Inflammatory macrophage treated with lipopolysaccharide for 4 hours (primary cell): ENCODE measurements at regions not wholly inside any gene's neighbourhood (a gene's known extent, or its start where the extent isn't known, plus 50 kb on each side); places are given as distances from the start of the nearest gene placed in this dataset.
"Not testable (repeated sequence)": the region's sequence is repeated elsewhere in the genome, so short reads cannot be mapped to it uniquely, and the experiment has no call there.

ENCODE experiments used
- DNase-seq: peaks from one replicate; pipeline ENCODE4 v3.0.0-alpha.2; 2020

DNA sequence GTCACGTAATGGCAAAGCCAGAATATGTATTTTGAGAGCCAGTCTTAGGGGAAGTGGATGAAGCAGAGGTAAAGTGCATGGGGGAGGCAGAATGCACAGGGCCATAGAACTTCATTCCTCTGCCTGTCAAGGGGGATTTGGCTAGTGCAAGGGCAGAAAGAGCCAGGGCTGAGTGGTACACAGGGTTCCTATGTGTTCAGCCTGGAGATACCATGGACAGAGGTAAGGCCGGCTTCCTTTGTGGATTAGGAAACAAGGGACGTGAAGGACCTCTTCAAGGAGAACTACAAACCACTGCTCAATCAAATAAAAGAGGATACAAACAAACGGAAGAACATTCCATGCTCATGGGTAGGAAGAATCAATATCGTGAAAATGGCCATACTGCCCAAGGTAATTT is 241.1 kb upstream of the ELAVL2 start:
- not testable (repeated sequence) for DNase-seq

DNA sequence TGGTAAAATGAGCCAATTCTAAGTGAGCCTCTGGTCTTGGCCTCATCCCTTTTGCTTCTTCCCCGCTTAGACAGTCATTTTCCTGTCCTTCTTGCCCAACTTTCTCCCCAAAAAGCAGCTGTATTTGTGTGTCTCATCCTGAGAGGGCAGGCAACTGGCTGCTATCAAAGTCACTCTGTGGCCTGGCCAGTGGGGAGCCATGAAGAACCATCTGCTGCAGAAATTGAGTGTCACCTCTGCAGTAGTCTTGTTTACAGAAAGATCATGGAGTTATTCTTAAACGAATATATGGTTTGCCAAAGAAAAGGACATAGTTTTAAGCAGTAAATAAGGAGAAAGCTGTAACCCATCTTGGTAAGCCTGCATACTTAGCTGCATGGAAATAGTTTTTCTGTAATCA is 233.6 kb upstream of the ELAVL2 start:
- DNase-seq: no peak

DNA sequence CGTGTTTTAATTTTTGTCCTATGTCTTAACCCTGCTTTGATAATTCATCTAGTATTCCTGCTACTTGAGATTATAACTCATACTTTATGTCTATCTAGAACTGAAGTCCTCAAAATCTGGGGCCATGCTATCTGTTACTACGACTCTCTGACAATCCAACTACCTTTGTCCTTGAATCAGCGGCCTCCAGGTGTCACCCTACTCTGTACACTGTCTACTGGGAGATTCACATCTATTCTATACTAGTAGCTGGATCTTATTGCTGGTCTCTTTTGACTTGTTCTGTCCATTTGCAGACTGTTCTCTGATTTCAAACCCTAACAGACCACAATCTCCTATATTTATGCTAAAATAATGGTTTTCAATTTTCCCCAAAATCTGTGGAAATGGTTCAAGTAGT is 225.5 kb upstream of the ELAVL2 start:
- no peak for DNase-seq

DNA sequence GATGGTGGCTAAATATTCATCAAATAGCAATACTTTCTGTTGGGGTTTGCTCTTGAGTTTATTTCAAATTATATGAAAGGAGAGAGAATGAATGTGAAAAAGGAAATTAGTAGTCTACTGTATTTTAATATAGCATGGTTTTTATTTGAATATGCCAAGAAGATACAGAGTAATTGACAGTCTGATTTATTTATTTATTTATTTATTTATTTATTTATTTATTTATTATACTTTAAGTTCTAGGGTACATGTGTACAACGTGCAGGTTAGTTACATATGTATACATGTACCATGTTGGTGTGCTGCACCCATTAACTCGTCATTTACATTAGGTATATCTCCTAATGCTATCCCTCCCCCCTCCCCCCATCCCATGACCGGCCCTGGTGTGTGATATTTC is 224.2 kb upstream of the ELAVL2 start:
- not testable (repeated sequence) for DNase-seq

DNA sequence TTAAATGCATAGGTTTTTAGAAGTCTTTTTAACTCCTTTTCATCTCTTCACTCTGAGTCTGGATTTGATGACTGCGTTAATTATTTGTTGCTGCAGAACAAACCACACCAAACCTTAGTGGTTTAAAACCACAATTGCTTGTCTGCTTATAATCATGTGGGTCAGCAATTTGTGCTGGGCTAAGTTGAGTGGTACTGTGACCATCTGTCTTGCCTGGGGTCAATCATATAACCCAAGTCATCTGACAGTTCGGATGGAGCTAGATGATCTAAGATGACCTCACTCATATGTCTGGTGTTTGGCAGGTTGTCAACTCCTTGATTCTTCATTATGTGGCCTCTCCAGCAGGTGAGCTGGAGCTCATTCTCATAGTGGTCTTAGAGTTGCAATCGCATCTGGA is 219.1 kb upstream of the ELAVL2 start:
- DNase-seq: no peak

DNA sequence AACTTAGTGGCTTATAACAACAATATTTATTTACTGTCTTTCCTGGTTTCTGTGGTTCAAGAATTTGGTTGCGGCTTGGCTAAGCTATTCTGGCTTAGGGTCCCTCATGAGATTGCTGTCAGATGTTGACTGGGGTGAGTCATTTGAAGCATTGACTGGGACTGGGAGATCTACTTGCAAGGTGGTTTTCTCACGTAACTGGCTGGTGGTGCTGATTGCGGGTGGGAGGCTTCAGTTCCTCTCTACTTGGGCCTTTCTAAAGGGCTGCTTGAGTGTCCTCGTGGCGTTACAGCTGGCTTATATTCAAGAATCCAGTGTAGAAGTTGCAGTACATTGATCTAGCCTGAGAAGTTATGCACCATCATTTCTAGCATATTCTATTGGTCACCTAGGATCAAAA is 218.5 kb upstream of the ELAVL2 start:
- no peak for DNase-seq

DNA sequence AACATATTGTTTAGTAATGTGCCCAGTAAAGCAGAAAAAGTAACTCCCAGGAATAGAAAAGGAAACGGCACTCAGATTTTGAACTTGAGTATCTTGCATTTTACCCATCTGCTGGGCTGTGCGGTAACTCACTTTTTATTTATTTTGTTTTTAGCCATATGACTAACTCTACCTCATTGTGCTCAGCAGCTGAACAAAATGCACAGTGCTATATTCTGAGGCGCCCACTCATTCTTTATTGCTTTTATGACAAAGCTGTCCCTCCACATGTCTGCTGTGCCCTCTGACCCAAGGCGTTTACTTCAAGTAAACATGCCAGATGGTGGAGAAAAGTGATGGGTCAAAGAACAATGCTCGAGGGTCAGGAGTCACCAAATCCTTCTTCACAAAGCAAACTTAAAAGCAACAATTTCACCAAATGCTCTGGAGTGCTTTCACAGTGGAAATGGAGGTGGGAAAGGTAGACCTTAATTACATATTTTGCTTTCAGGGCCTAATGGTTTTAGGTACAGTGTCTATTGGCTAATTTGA is 215.2 kb upstream of the ELAVL2 start:
- DNase-seq: no peak

DNA sequence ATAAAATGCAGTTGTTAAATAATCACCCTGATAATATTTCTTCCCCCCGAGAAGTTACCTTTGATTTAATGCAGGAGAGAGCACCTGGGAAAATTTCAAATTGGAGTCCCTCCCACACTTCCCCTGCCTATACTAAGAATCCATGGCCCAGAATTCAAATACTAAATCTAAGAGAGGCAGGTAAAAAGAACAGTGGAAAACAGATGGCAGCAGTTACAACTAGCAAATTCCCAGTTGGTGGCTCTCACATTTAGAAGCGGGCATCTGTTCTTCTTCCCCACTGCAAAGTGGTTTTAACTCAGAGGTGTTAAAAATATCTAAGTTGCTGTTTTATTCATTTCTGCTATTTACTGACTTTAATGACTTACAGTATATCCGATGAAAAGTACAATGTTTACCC is 210.4 kb upstream of the ELAVL2 start:
- no peak for DNase-seq

DNA sequence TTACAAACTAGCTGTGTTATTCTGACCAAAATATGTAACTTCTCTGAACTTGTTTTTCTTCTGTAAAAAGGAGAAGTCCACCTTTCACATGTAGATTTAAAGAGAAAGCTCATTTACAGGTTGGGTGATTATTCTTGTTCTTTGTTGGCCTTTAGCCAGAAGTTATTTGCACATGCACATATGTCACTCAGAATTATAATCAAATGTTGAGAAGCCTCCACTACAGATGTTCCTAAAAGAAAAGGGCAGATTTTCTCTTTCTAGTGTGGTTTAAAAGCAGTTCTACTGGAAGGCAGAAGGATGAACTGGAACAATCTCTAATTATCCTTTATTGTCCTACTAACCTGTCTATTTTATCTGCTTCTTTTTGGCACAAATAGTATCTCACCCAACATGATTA is 209.8 kb upstream of the ELAVL2 start:
- DNase-seq: no peak

DNA sequence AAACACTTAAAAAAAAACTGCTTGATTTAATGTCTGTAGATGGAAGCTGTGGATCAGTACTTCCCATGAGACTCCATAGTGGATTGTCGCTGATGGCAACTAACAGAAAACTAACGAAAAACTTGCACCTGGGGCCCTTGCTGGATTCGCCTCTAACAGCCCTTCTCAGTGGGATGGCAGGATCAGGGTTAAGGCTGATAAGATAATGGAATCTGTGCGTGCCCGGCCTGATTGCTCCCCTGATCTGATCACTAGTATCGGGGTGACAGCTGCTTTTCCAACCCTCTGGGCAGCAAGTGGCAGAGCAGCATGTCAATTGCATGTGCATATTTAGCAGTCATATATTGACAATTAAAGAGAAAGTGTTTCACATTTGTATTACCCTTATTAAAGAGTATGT is 185.8 kb upstream of the ELAVL2 start:
- no peak for DNase-seq

DNA sequence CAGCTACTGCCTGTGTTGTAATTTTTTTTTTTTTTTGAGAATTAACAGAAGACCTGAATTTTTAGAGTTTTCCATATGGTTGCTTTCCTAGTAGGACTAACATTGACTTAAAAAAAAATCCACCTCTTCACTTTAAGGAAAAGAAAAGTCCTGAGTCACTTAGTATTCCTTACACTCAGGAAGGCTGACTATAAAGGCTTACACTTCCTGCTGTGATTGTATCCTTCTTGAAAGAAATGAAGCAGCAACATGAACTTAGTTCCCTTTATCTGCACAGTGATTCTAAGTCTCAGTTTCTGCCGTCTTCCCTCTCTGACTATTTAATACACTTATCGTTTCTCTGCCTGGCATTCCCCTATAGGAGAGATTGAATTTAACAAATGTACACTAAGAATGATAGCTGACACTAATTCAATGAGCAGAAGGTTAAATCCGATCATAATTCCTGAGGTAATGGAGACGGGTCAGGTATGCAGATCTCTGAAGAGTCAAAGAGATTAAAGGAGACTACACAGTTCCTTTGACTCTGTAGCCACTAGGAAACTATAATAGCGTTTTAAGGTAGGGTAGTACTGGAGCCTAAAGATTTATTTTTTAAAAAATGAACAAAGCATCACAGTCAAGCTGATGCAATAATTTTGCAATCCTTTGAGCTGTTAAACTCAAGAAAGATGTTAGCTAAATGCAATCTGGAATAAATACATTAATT is 185.1 kb upstream of the ELAVL2 start:
- no peak for DNase-seq

DNA sequence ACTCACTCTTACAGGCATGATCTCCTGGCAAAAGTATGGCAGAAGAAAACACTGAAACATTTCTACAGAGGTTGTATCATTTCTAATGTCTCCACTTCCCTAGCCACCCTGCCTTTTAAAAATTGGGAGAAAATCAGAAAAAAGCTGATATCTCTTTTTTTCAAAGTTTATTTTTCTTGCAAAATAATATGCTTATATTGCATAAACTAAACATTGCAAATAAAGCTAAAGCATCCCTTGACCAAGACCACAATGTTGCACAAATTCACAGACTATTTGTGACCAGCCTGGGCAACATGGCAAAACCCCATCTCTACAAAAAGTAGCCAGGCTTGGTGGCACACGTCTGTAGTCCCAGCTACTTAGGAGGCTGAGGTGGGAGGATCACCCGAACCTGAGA is 183.3 kb upstream of the ELAVL2 start:
- DNase-seq: no peak

DNA sequence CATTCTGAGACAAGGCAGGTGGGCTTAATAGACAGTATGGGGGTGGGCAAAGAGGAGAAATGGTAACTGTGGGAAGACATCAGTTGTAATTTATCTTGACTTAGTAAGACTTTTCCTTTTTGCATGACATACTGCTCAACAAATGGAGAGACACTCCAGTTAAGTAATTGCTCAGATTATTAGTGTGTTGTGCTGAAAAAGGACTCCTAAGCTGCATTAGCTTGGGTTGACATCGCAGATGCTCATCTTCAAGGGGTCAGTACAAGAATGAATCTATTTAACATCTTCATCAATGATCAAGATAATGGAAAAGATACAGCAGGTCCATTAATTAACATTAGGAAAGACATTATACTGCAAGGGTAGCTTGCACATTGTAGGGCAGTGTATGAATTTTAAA is 181.1 kb upstream of the ELAVL2 start:
- DNase-seq: no peak

DNA sequence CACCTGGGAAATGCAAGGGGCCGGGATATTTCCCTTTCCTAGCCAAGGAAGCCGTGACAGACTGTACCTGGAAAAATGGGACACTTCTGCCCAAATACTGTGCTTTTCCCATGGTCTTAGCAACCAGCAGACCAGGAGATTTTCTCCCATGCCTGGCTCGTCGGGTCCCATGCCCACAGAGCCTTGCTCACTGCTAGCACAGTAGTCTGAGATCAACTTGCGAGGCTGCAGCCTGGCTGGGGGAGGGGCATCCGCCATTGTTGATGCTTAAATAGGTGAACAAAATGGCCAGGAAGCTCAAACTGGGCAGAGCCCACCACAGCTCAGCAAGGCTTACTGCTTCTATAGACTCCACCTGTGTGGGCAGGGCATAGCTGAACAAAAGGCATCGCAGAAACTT is 165.8 kb upstream of the ELAVL2 start:
- DNase-seq: not testable (repeated sequence)

DNA sequence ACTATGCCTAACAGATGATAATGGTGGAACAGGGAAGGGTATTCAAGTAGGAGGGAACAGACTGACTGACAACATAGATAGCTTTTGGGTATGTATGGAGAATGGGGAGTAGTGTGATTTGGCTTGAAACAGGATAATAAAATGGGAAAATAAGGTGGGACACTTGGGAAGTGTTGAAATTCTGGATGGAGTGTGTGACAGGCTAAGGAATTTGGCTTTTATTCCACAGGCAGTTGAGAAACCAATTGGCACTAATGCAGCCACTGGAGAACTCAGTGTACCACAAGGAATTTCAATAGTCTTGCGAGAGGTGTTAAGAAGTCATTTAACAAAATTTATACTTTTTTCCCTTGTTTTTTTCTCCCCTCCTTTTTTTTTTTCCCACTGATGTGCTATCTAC is 153.5 kb upstream of the ELAVL2 start:
- no peak for DNase-seq

DNA sequence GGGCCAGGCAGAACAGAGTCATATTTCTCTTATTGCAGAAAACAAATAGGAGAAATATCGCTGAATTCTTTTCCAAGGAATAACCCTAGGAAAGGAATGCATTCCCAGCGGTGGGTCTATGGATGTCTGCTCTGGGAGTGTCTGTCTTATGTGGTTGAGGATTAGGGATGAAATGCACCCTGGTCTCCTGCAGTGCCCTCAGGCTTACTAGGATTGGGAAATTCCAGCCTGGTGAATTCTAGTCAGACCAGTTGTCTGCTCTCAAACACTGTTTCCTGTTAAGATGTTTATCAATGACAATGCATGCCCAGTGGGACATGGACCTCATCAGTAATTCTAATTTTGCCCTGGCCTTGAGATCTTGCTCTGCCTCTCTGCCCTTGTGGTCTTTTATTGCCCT is 136.1 kb upstream of the ELAVL2 start:
- DNase-seq: no peak

DNA sequence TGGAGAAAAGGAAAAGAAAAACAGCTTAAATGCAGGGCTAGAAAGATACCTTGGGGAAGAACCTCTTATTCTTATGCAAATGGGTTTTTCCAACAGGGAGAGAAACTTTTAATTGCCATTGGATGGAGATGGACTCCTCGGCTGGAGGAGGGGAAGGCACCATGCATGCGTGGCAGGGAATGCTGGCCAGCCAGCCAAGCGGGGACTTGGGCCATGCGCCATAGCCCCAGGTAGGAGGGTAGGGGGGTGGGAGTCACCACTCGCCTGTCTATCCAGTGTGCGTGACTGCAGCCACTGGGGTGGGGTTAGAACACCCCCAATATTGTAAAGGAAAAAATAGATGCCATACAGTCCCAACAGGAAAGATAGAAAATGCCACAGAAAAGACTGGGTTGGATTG is 119.9 kb upstream of the ELAVL2 start:
- no peak for DNase-seq

DNA sequence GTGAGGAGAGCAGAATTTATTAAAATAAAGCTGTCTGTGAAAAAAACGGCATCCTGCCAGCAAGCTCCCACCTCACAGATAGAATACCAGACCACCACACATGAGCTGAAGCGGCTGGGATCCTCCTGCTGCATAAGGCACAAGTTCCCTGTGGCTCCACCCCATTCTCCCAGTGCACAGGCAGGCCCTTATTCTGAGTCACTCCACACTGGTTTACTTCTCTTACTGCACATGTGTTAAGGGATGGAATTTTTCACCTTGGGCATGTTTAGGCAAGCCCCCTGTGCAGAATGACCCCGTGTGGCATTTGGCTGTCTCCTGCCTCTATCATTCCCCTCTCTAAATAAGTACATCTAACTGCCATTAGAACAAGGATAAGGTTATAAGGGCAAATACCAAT is 115.0 kb upstream of the ELAVL2 start:
- DNase-seq: no peak

DNA sequence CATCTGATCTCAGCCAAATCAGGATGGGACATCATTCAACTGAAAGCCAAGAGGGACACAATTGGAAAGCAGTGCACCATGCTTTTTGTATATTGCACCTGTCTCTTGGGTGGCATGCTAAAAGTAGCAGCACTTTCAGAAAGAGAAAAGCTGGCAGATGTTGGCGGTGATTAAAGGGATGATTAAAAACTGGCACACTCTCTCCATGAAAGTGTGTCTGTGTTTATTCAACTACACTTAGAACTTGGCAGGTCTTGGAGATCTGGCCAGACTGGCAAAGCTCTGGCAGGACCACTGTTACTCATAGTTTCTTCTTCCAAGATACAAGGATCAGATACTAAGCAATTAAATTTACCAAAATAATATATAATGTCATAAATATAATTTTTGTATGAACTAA is 112.9 kb upstream of the ELAVL2 start:
- DNase-seq: no peak

DNA sequence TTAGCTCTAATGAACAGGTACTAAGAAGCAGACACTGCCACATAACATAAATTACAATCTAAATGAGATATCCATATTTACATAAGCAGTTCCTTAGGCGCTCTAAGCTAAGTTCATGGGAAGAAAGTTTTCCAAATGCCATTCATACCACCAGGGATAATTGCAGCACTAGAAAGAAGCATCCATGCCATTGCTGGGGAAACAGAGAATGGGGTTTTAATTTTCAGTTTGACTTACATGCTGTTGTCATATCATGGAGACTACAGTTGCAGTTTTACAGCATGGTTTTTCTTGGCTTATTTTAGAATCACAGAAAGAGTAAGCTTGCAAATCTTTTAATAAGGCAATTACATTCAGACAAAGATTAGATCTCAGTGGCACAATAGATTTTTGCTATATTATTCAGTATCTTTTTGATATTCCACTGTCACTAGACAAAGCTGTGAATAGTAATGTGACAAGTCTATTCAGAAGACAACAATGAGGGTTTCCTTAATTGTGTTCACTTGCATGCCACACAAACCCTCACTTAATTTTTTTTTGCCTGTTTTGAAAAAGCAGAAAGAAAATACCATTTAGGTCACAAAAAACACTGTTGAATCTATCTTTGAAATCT is 108.4 kb upstream of the ELAVL2 start:
- no peak for DNase-seq

DNA sequence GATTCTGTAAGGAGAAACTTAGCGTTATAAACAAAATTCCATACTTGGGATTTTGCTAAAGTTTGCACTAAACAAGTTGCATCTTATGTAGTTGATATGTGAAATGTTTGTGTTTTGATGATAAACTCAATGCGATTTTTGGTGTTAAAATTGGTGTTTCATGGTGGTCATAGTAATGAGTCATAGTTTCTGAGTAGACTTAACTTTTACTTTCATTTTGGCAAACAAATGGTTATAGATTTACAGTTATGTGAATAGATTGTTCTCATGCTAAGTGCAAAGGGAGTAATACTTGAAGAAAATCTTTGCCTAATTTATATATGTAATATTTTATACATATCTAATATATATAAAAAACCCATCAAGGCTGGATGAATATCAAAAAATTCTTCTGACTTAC is 107.3 kb upstream of the ELAVL2 start:
- DNase-seq: no peak

DNA sequence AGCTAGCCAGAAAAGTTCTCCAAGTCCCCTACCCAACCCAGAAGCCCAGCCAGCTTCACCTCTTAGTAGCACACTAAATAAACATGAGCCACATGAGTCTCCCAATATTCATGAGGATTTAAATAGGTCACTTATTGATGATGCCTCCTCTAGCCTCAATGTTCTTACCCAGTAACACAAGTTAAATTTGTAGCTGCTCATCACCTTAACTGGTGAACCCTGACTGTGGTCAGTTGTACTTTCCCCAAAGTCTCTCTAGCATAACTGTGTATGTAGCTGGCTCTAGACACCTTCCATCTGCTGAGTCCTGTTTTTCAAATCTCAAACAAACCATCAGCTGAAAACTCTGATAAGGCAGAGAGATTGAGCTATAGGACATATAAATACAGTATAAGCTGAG is 100.3 kb upstream of the ELAVL2 start:
- DNase-seq: no peak

DNA sequence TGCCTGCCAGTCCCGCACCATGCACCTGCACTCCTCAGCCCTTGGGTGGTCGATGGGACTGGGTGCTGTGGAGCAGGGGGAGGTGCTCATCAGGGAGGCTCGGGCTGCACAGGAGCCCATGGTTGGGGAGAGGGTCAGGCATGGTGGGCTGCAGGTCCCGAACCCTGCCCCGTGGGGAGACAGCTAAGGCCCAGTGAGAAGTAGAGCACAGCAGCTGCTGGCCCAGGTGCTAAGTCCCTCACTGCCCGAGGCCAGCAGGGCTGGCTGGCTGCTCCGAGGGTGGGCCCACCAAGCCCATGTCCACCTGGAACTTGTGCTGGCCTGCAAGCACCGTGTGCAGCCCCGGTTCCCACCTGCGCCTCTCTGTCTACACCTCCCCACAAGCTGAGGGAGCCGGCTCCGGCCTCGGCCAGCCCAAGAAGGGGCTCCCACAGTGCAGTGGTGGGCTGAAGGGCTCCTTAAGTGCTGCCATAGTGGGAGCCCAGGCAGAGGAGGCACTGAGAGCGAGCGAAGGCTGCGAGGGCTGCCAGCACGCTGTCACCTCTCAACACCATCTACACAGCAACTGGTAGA is 88.5 kb upstream of the ELAVL2 start:
- no peak for DNase-seq

DNA sequence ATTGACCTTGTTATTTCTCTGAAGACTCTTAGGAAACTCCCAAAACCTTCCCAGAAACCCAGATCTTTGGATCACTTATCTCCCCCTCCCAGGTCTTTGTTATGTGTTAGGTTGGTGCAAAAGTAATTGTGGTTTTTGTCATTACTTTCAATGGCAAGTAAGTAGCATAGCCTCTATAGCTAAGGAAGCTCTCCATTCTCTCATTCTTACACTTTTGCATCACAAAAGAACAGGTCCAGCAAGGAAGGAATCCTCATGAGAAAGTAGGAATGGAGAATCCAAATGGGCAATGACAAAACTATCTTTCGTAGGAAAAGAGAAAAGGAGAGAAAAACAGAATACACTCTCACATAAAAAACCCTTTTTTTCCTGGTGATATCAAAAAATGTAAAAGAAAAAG is 81.3 kb upstream of the ELAVL2 start:
- DNase-seq: no peak

DNA sequence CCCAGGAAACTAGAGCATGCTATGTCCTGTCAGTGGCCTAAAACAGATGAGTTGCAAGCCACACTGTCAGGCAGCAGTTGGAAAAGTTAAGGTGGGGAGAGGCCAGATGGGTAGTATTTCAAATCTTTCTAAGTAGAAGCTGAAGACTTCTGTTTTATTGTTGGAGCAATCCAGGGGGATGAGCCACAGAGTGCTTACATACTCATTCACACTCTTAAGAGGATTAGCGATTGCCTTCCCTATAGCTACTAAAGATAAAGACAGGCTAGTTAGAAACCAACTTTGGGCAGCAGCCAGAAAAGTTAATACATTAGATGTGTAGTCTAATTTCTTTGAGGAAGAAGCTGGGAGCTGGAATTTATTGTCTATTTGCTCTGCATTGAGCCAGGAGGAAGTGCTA is 61.7 kb upstream of the ELAVL2 start:
- DNase-seq: no peak
